Osteoblast (primary cell): ENCODE measurements at regions not wholly inside any gene's neighbourhood (a gene's known extent, or its start where the extent isn't known, plus 50 kb on each side); places are given as distances from the start of the nearest gene placed in this dataset.

Experiments used
- DNase-seq: peaks from one replicate; pipeline ENCODE4 v3.0.0; 2011; ENCODE audit warnings: low spot score, mixed read lengths; ENCODE audit not compliant: insufficient read length; ENCODE audit errors: missing footprints
- H2AFZ ChIP-seq: 2 replicates; pipeline ENCODE4 v1.6.0; 2011; ENCODE audit warnings: mild to moderate bottlenecking, low read length
- H3K27ac ChIP-seq: 2 replicates; pipeline ENCODE4 v1.5.1; 2011; ENCODE audit warnings: mild to moderate bottlenecking, low read depth, low read length, moderate library complexity
- H3K27me3 ChIP-seq: 2 replicates; pipeline ENCODE4 v1.6.0; 2012; ENCODE audit warnings: mild to moderate bottlenecking, control low read depth, inconsistent platforms, low read length, moderate library complexity; ENCODE audit not compliant: insufficient read depth
- H3K36me3 ChIP-seq: 2 replicates; pipeline ENCODE4 v1.5.1; 2011; ENCODE audit warnings: mild to moderate bottlenecking, low read length, control low read depth, moderate library complexity; ENCODE audit not compliant: insufficient read depth
- H3K4me1 ChIP-seq: 2 replicates; pipeline ENCODE4 v1.5.1; 2011; ENCODE audit warnings: mild to moderate bottlenecking, low read length, control low read depth, moderate library complexity; ENCODE audit not compliant: insufficient read depth
- H3K4me2 ChIP-seq: 2 replicates; pipeline ENCODE4 v1.6.0; 2011; ENCODE audit warnings: mild to moderate bottlenecking, low read length; ENCODE audit not compliant: insufficient read depth
- H3K4me3 ChIP-seq: fragments of 200-600 bp; sonication (generic); 3 replicates; pipeline ENCODE4 v1.5.1; 2012; ENCODE audit warnings: mild to moderate bottlenecking, low read length, inconsistent platforms; ENCODE audit not compliant: insufficient read depth
- H3K79me2 ChIP-seq: 2 replicates; pipeline ENCODE4 v1.6.0; 2012; ENCODE audit warnings: mild to moderate bottlenecking, low read length, control low read depth, inconsistent platforms; ENCODE audit not compliant: insufficient read depth
- H3K9me3 ChIP-seq: 2 replicates; pipeline ENCODE4 v1.5.1; 2011; ENCODE audit warnings: low read depth, low read length, control low read depth
- H4K20me1 ChIP-seq: 2 replicates; pipeline ENCODE4 v1.6.0; 2012; ENCODE audit warnings: mild to moderate bottlenecking, low read length, control low read depth; ENCODE audit not compliant: insufficient read depth
- TF ChIP-seq, protein P1 (sequence below): IDR thresholded peaks from 2 replicates; pipeline ENCODE4 v1.5.1; 2011; ENCODE audit warnings: mild to moderate bottlenecking, low read depth, low read length, moderate library complexity; ENCODE audit errors: extremely low read depth

DNA sequence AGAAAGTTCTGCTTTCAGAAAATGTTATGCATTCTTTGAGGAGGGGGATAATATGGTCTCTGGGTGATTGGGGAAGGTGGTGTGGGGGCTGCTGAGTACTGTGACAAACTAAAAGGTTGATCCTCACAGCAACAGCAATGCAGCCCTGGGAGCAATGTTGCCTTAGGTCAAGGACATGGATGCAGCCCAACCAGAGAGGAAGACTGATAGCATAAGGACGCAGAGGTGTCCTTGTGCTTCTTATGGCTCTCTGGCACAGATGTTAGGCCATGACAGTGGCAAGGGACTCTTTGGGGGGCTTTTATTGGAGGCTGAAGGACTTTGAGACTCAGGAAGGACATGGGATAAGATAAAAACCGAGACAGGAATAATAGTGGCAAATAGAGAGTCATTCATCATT is 186.2 kb upstream of the PHACTR1 start:
- Histone ChIP-seq H3K4me2 (no peak overlapping the region), H2AFZ (no peak overlapping the region), H4K20me1 (no peaks in the 10 kb centered on the region), H3K27me3 (no peaks in the 10 kb centered on the region), H3K9me3 (no peaks in the 10 kb centered on the region), H3K36me3 (no peaks in the 10 kb centered on the region), H3K79me2 (no peaks in the 10 kb centered on the region), H3K27ac (no peak overlapping the region), H3K4me3 (no peak overlapping the region), H3K4me1 (peaks cover 5% of the 10 kb centered on the region)
- TF ChIP-seq, protein P1, sequence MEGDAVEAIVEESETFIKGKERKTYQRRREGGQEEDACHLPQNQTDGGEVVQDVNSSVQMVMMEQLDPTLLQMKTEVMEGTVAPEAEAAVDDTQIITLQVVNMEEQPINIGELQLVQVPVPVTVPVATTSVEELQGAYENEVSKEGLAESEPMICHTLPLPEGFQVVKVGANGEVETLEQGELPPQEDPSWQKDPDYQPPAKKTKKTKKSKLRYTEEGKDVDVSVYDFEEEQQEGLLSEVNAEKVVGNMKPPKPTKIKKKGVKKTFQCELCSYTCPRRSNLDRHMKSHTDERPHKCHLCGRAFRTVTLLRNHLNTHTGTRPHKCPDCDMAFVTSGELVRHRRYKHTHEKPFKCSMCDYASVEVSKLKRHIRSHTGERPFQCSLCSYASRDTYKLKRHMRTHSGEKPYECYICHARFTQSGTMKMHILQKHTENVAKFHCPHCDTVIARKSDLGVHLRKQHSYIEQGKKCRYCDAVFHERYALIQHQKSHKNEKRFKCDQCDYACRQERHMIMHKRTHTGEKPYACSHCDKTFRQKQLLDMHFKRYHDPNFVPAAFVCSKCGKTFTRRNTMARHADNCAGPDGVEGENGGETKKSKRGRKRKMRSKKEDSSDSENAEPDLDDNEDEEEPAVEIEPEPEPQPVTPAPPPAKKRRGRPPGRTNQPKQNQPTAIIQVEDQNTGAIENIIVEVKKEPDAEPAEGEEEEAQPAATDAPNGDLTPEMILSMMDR: no peak
- DNase-seq: no peak

DNA sequence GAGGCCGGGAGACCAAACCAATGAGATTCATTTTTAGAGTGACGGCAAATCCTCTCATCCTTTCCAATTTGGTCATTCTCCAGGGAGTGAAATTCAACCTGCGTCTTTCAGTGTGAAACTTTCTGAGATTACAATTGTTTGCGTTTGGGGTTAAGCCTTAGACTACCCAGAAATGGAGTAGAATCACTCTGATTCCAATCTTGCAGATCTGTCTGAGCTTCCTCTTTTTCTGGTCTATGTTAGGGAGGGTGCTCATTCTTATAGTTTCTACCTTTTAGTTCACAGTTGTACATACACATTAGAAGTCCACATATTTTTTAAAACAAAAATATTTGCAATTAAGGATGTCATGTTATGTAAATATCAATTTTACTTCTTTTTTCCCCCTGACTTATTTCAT is 183.0 kb upstream of the PHACTR1 start:
- no peak overlapping the region for H2AFZ ChIP-seq

DNA sequence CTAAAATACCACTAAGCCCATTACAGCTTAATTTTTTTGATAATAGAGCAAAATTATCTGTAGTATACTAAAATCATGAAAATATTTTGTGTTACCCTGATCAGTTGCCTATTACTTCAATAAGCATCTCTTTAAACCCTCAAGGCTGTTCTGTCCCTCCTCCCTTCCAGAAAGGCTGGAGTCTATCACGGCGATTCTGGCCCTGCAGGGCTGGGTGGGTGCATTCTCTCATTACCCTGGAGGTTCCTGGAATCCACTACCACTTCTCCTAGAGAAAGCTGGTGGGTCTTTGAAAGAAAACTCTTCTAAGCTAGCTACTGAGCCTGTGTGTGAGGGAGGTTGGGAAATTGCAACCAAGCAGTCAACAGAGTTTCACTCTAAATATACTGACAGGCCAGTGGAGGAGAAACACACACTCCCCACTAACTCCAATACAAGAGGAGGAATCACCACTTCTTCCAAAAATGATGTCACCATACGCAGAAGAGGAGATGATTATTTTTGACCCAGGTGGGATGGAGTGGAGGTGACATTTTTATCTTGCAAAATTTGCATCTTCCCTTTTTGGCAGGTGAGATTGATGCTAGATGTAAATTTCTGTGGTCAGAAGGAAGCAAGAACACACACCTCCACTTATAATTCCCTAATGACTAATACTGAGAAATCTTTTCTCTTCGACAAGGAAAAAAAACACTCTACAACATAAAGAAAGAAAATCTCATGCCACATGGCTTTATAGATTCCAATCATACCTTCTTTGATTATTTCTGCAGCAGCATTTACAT is 182.3 kb upstream of the PHACTR1 start:
- DNase-seq: no peak
- H3K4me1 ChIP-seq: peaks cover 13% of the 10 kb centered on the region
- H3K4me2 ChIP-seq: no peak overlapping the region
- no peaks in the 10 kb centered on the region for H3K36me3 ChIP-seq
- H3K79me2 ChIP-seq: no peaks in the 10 kb centered on the region
- TF ChIP-seq, protein P1: no peak
- H2AFZ ChIP-seq: no peak overlapping the region
- H3K27me3 ChIP-seq: no peaks in the 10 kb centered on the region
- no peak overlapping the region for H3K27ac ChIP-seq
- no peak overlapping the region for H3K4me3 ChIP-seq
- no peaks in the 10 kb centered on the region for H4K20me1 ChIP-seq
- no peaks in the 10 kb centered on the region for H3K9me3 ChIP-seq

More for the DNA sequence above, 183.0 kb upstream of the PHACTR1 start:
- H3K4me2 ChIP-seq: no peak overlapping the region
- no peak overlapping the region for H3K4me3 ChIP-seq
- DNase-seq: no peak
- no peaks in the 10 kb centered on the region for H3K9me3 ChIP-seq
- H3K4me1 ChIP-seq: peaks cover 7% of the 10 kb centered on the region
- H3K27me3 ChIP-seq: no peaks in the 10 kb centered on the region
- TF ChIP-seq, protein P1: no peak
- H4K20me1 ChIP-seq: no peaks in the 10 kb centered on the region
- H3K79me2 ChIP-seq: no peaks in the 10 kb centered on the region
- H3K36me3 ChIP-seq: no peaks in the 10 kb centered on the region
- no peak overlapping the region for H3K27ac ChIP-seq

DNA sequence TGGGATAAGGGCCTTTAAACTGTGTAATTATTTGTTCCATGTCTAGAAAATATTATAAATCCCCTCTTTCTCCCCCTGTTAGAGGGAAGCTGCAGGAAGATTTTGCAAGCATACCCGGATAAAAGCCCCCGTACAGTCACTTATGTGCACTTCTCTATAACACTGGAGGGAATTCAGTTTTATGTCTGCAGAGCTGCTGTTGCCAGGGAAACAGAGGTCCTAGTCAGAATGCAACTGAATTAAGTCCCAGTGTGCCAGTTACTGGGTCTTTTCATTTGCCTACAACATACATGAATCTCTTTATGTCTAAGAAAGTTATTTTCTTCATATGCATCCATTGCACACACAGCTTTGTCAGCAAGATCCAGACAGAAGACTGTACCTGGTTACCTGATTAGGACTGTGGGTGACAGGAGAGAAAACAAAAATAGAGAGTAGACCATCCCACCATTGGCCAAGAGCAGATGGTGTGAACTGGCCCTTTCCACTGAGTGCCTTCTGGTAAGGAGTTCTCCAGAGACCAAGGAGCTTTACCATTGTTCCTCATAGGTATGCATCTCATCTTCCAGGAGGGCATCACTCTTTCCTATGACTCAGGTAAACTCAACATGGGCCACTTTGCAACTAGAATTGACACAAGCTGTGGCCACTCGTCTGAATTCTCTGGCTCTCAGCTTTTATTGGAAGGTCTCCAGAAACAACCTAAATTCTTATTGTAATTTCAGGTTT is 180.8 kb upstream of the PHACTR1 start:
- DNase-seq: no peak
- Histone ChIP-seq H3K27me3 (no peaks in the 10 kb centered on the region), H3K36me3 (no peaks in the 10 kb centered on the region), H2AFZ (no peak overlapping the region), H3K4me1 (peaks cover 13% of the 10 kb centered on the region), H3K4me3 (no peak overlapping the region), H3K9me3 (no peaks in the 10 kb centered on the region), H3K27ac (no peak overlapping the region), H3K4me2 (no peak overlapping the region), H4K20me1 (no peaks in the 10 kb centered on the region), H3K79me2 (no peaks in the 10 kb centered on the region)
- TF ChIP-seq, protein P1: no peak
